Vagina (tissue), 2 donors: ENCODE measurements at regions not wholly inside any gene's neighbourhood (a gene's known extent, or its start where the extent isn't known, plus 50 kb on each side); places are given as distances from the start of the nearest gene placed in this dataset.

ENCODE experiments used
- CTCF ChIP-seq, 3 experiments: fragments of 450-650 bp in 2 of 3; fragments of 200-600 bp in 1 of 3; sonication (generic) in 1 of 3; IDR thresholded peaks; one replicate each; pipeline ENCODE4 v1.5.1; 2017 to 2019; ENCODE audit warnings: antibody characterized with exemption in 3 of 3, mild to moderate bottlenecking in 2 of 3, moderate library complexity in 2 of 3
- POLR2A ChIP-seq, 2 donors: fragments of 450-650 bp; IDR thresholded peaks; one replicate each; pipeline ENCODE4 v1.6.1; 2017; ENCODE audit warnings: antibody characterized with exemption in 2 of 2, mild to moderate bottlenecking in 2 of 2, moderate library complexity in 2 of 2

- no peak for TF ChIP-seq POLR2A (IDR thresholded peaks at IDR 0.05)
- no peak for TF ChIP-seq CTCF (IDR thresholded peaks at IDR 0.05)
Measured at GRCh38 chr9:27864644-27865438, 291.6 kb upstream of the C9orf72 start.
